CD14-positive monocyte (primary cell): ENCODE measurements at regions not wholly inside any gene's neighbourhood (a gene's known extent, or its start where the extent isn't known, plus 50 kb on each side); places are given as distances from the start of the nearest gene placed in this dataset.

Experiments
- DNase-seq, 3 donors: peaks; one replicate each; pipeline ENCODE4 v3.0.0-alpha.2; 2011 to 2022
- H2AFZ ChIP-seq: 2 replicates; pipeline ENCODE4 v1.6.0; 2012; ENCODE audit warnings: mild to moderate bottlenecking, low read depth, low read length, inconsistent platforms; ENCODE audit not compliant: insufficient read depth, poor library complexity, severe bottlenecking
- H3K27ac ChIP-seq, 2 donors: 1 replicate in 1 of 2; 2 replicates in 1 of 2; pipeline ENCODE4 v1.5.1; 2012 to 2013; ENCODE audit warnings: low read length in 2 of 2, control low read depth in 1 of 2, inconsistent platforms in 1 of 2, low read depth in 1 of 2, mild to moderate bottlenecking in 1 of 2
- H3K27me3 ChIP-seq, 2 donors: one replicate each; pipeline versions ENCODE4 v1.6.0 to v1.6.1; 2011 to 2013; ENCODE audit warnings: low read length in 2 of 2; ENCODE audit not compliant: control insufficient read depth in 2 of 2, insufficient read depth in 2 of 2
- H3K36me3 ChIP-seq, 2 donors: replicated peaks in 1 of 2; 1 replicate in 1 of 2; 2 replicates in 1 of 2; pipeline versions ENCODE4 v1.5.1 to v1.6.1; 2012 to 2013; ENCODE audit warnings: low read length in 2 of 2, control low read depth in 1 of 2, inconsistent platforms in 1 of 2, mild to moderate bottlenecking in 1 of 2; ENCODE audit not compliant: insufficient read depth in 2 of 2, control insufficient read depth in 1 of 2
- H3K4me1 ChIP-seq, 2 donors: 1 replicate in 1 of 2; 2 replicates in 1 of 2; pipeline versions ENCODE4 v1.5.1 to v1.6.1; 2012 to 2013; ENCODE audit warnings: low read length in 2 of 2, control low read depth in 1 of 2, inconsistent platforms in 1 of 2, mild to moderate bottlenecking in 1 of 2, moderate library complexity in 1 of 2; ENCODE audit not compliant: insufficient read depth in 2 of 2, control insufficient read depth in 1 of 2
- H3K4me2 ChIP-seq: replicated peaks from 2 replicates; pipeline ENCODE3; 2012; ENCODE audit warnings: low read length, moderate library complexity, mild to moderate bottlenecking; ENCODE audit not compliant: poor library complexity, severe bottlenecking; ENCODE audit errors: extremely low read depth
- H3K4me3 ChIP-seq, 3 experiments: fragments of 200-600 bp in 1 of 3; sonication (generic) in 1 of 3; replicated peaks in 1 of 3; 1 replicate in 2 of 3; 2 replicates in 1 of 3; pipeline ENCODE4 v1.5.1; 2011 to 2013; ENCODE audit warnings: low read length in 3 of 3, mild to moderate bottlenecking in 3 of 3, control low read depth in 2 of 3, low read depth in 2 of 3, inconsistent platforms in 1 of 3, moderate library complexity in 1 of 3
- H3K79me2 ChIP-seq: 2 replicates; pipeline ENCODE4 v1.6.0; 2012; ENCODE audit warnings: mild to moderate bottlenecking, control low read depth, inconsistent platforms, low read length, moderate library complexity; ENCODE audit not compliant: insufficient read depth
- H3K9ac ChIP-seq: 2 replicates; pipeline ENCODE4 v1.6.0; 2017; ENCODE audit warnings: low read length, mild to moderate bottlenecking; ENCODE audit not compliant: insufficient read depth, poor library complexity, severe bottlenecking
- H3K9me3 ChIP-seq, 2 donors: replicated peaks in 1 of 2; 1 replicate in 1 of 2; 2 replicates in 1 of 2; pipeline versions ENCODE4 v1.5.1 to v1.6.1; 2012 to 2013; ENCODE audit warnings: low read length in 2 of 2, control low read depth in 1 of 2; ENCODE audit not compliant: control insufficient read depth in 1 of 2, insufficient read depth in 1 of 2
- H4K20me1 ChIP-seq: 2 replicates; pipeline ENCODE4 v1.6.0; 2012; ENCODE audit warnings: mild to moderate bottlenecking, low read length, control low read depth, moderate library complexity; ENCODE audit not compliant: insufficient read depth
- H3K27ac Mint-ChIP-seq, 7 donors: one replicate each; pipeline ENCODE4 v1.8.0; 2020; ENCODE audit warnings: mild to moderate bottlenecking in 7 of 7, mixed read lengths in 7 of 7, moderate library complexity in 6 of 7, inconsistent platforms in 2 of 7
- H3K27me3 Mint-ChIP-seq, 3 donors: one replicate each; pipeline ENCODE4 v1.8.0; 2021 to 2022; ENCODE audit warnings: low read depth in 3 of 3, mild to moderate bottlenecking in 3 of 3, mixed read lengths in 3 of 3, moderate library complexity in 3 of 3, inconsistent platforms in 1 of 3
- H3K36me3 Mint-ChIP-seq, 2 donors: one replicate each; pipeline ENCODE4 v1.8.0; 2020; ENCODE audit warnings: mixed read lengths in 2 of 2, inconsistent platforms in 1 of 2, mild to moderate bottlenecking in 1 of 2
- H3K4me1 Mint-ChIP-seq: one replicate; pipeline ENCODE4 v1.8.0; 2020; ENCODE audit warnings: mild to moderate bottlenecking, mixed read lengths
- H3K4me3 Mint-ChIP-seq, 2 donors: one replicate each; pipeline ENCODE4 v1.8.0; 2020; ENCODE audit warnings: mild to moderate bottlenecking in 2 of 2, mixed read lengths in 2 of 2, moderate library complexity in 1 of 2
- H3K9me3 Mint-ChIP-seq, 7 donors: one replicate each; pipeline ENCODE4 v1.8.0; 2020 to 2022; ENCODE audit warnings: mixed read lengths in 7 of 7, mild to moderate bottlenecking in 6 of 7, moderate library complexity in 6 of 7, inconsistent platforms in 2 of 7
- WGBS: methylation state at CpG from one replicate; pipeline ENCODE4 v1.1.5; 2013; ENCODE audit warnings: missing lambda C conversion rate; ENCODE audit not compliant: insufficient coverage; 5-methylcytosine and 5-hydroxymethylcytosine counted together
- intact Hi-C, 2 donors: fragments of 100-400 bp; cut with micrococcal nuclease; formaldehyde crosslinking; loops; one replicate each; pipeline versions ENCODE4 v1.15.0 to v1.15.1; 2023
- TF ChIP-seq, protein P1 (sequence below): fragments of 200-600 bp; IDR thresholded peaks from one replicate; pipeline ENCODE4 v1.8.0; 2022; ENCODE audit warnings: antibody characterized with exemption, mild to moderate bottlenecking

DNA sequence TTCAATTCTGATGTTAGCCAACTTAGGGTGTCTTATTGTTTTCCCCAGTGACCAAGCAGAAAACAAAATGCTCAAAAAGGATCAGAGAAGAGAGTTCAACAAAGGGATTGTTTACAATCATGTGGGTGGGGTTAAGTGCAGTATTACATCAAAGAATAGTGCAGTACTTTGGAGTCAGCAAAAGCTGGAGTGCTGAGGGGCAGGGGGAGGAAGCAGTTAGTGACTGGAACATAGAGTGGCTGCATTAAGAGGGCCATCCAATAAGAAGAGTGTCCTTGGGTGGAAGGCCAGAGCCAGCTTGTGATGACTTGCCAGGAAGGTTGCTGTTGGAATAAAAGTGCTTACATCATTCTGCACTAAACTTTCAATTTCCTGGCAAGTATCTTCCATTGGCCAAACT is 175.5 kb downstream of the CYYR1 start:
- Mint-ChIP-seq H3K4me1 (no peaks in the 10 kb centered on the region), H3K36me3 (no peaks in the 10 kb centered on the region), H3K27me3 (peaks cover 0 to 3% (median 0%) of the 10 kb centered on the region in 3 donors), H3K27ac (no peak overlapping the region), H3K9me3 (peaks cover 5 to 23% (median 12%) of the 10 kb centered on the region in 7 donors), H3K4me3 (no peak overlapping the region)
- intact Hi-C loops, result no loop called here
- Histone ChIP-seq H3K4me2 (no peak overlapping the region), H3K36me3 (no peaks in the 10 kb centered on the region), H3K4me3 (no peak overlapping the region), H3K79me2 (no peaks in the 10 kb centered on the region), H3K27me3 (no peaks in the 10 kb centered on the region), H2AFZ (no peak overlapping the region), H3K4me1 (no peaks in the 10 kb centered on the region), H4K20me1 (no peaks in the 10 kb centered on the region), H3K27ac (no peak overlapping the region), H3K9ac (no peak overlapping the region), H3K9me3 (peaks cover 0 to 8% of the 10 kb centered on the region in 2 donors)
- TF ChIP-seq, protein P1, sequence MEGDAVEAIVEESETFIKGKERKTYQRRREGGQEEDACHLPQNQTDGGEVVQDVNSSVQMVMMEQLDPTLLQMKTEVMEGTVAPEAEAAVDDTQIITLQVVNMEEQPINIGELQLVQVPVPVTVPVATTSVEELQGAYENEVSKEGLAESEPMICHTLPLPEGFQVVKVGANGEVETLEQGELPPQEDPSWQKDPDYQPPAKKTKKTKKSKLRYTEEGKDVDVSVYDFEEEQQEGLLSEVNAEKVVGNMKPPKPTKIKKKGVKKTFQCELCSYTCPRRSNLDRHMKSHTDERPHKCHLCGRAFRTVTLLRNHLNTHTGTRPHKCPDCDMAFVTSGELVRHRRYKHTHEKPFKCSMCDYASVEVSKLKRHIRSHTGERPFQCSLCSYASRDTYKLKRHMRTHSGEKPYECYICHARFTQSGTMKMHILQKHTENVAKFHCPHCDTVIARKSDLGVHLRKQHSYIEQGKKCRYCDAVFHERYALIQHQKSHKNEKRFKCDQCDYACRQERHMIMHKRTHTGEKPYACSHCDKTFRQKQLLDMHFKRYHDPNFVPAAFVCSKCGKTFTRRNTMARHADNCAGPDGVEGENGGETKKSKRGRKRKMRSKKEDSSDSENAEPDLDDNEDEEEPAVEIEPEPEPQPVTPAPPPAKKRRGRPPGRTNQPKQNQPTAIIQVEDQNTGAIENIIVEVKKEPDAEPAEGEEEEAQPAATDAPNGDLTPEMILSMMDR, result no peak
- DNase-seq, result no peak

DNA sequence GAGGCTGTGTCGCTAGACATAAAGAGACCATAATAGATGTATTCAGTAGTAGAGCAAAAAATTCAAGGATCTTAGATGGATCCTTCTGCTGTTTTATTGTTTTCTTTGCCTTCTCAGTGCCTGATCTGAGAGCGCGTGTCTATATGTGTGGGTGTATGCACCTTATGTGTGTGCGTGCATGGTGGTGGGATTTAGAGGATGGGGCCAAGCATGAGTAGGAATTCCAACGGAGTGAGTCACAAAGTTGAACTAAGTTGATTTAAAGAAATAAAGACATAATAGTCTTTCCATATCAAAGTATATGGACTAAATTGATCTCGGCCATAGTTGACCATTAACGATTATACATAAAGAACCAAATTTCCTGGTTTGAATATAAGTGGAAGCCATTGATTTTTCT is 178.7 kb downstream of the CYYR1 start:
- Mint-ChIP-seq H3K4me3 (no peak overlapping the region), H3K4me1 (peaks cover 12% of the 10 kb centered on the region), H3K27me3 (peaks cover 0 to 3% (median 0%) of the 10 kb centered on the region in 3 donors), H3K9me3 (peaks cover 0 to 14% (median 4%) of the 10 kb centered on the region in 7 donors), H3K36me3 (no peaks in the 10 kb centered on the region), H3K27ac (no peak overlapping the region)
- no peak overlapping the region for H3K9ac ChIP-seq
- H3K27ac ChIP-seq, result no peak overlapping the region
- TF ChIP-seq, protein P1, result no peak
- no peak overlapping the region for H3K4me2 ChIP-seq
- peaks cover 0 to 8% of the 10 kb centered on the region in 2 donors for H3K9me3 ChIP-seq
- H2AFZ ChIP-seq, result no peak overlapping the region
- intact Hi-C loops, result no loop called here
- WGBS, result no CpG with 5 or more reads among the region's 7 CpGs
- peaks cover 4 to 11% of the 10 kb centered on the region in 2 donors for H3K4me1 ChIP-seq
- no peaks in the 10 kb centered on the region for H3K79me2 ChIP-seq
- no peak overlapping the region for H3K4me3 ChIP-seq
- H3K27me3 ChIP-seq, result no peaks in the 10 kb centered on the region
- DNase-seq, result no peak
- H4K20me1 ChIP-seq, result no peaks in the 10 kb centered on the region
- no peaks in the 10 kb centered on the region for H3K36me3 ChIP-seq
